Endothelial cell (in vitro differentiated cells): ENCODE measurements at regions not wholly inside any gene's neighbourhood (a gene's known extent, or its start where the extent isn't known, plus 50 kb on each side); places are given as distances from the start of the nearest gene placed in this dataset.

ENCODE experiments used
- DNase-seq: peaks from one replicate; pipeline ENCODE4 v3.0.0; 2021; ENCODE audit warnings: low spot score
- H3K27ac Mint-ChIP-seq: one replicate; pipeline ENCODE4 v1.8.0; 2021; ENCODE audit warnings: mixed read lengths, inconsistent platforms; ENCODE audit not compliant: unreplicated experiment
- H3K27me3 Mint-ChIP-seq: one replicate; pipeline ENCODE4 v1.8.0; 2021; ENCODE audit warnings: mild to moderate bottlenecking, moderate library complexity, mixed read lengths, inconsistent platforms; ENCODE audit not compliant: unreplicated experiment
- H3K36me3 Mint-ChIP-seq: one replicate; pipeline ENCODE4 v1.8.0; 2021; ENCODE audit warnings: mild to moderate bottlenecking, low read depth, mixed read lengths, inconsistent platforms; ENCODE audit not compliant: unreplicated experiment
- H3K4me1 Mint-ChIP-seq: one replicate; pipeline ENCODE4 v1.8.0; 2021; ENCODE audit warnings: mild to moderate bottlenecking, mixed read lengths, inconsistent platforms; ENCODE audit not compliant: unreplicated experiment
- H3K4me3 Mint-ChIP-seq: one replicate; pipeline ENCODE4 v1.8.0; 2021; ENCODE audit warnings: mild to moderate bottlenecking, mixed read lengths, inconsistent platforms; ENCODE audit not compliant: unreplicated experiment
- H3K9me3 Mint-ChIP-seq: one replicate; pipeline ENCODE4 v1.8.0; 2021; ENCODE audit warnings: mixed read lengths, inconsistent platforms; ENCODE audit not compliant: unreplicated experiment
- TF ChIP-seq, protein P1 (sequence below): fragments of 200-600 bp; sonication (generic); IDR thresholded peaks from one replicate; pipeline ENCODE4 v1.5.0; 2021; ENCODE audit warnings: antibody characterized with exemption; ENCODE audit not compliant: unreplicated experiment

DNA sequence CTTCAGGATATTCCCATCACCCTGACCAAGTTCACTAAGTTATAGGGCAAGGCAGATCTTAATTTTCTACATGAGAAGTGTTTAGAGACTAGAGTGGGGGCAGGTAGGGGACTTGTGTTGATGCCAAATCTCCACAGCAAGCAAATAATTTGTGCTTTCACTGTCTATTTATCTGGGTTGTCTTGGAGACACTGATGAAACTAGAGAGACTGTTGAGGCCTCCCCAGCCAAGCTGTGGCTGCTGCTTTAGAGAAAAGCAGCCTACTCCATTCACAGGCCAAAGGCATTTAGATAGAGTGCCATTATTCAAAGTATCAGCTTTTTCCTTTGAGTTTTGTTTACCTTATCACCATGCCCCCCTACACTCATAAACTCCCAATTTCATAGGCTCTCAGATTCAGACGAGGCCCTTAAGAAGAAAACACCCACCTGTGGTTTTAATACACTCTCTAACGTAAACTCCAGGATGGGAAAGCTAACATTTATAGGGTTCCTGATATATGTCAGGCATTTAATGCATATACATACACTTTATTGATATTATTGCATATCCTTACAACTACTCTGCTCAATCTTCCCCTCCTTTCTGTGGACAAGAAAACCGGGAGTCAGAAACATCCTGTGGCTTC, 130.4 kb upstream of the FOXB1 start:
- Mint-ChIP-seq H3K4me1 (no peaks in the 10 kb centered on the region), H3K36me3 (no peaks in the 10 kb centered on the region), H3K27me3 (no peaks in the 10 kb centered on the region), H3K27ac (no peak overlapping the region), H3K9me3 (no peaks in the 10 kb centered on the region), H3K4me3 (no peak overlapping the region)
- TF ChIP-seq, protein P1, sequence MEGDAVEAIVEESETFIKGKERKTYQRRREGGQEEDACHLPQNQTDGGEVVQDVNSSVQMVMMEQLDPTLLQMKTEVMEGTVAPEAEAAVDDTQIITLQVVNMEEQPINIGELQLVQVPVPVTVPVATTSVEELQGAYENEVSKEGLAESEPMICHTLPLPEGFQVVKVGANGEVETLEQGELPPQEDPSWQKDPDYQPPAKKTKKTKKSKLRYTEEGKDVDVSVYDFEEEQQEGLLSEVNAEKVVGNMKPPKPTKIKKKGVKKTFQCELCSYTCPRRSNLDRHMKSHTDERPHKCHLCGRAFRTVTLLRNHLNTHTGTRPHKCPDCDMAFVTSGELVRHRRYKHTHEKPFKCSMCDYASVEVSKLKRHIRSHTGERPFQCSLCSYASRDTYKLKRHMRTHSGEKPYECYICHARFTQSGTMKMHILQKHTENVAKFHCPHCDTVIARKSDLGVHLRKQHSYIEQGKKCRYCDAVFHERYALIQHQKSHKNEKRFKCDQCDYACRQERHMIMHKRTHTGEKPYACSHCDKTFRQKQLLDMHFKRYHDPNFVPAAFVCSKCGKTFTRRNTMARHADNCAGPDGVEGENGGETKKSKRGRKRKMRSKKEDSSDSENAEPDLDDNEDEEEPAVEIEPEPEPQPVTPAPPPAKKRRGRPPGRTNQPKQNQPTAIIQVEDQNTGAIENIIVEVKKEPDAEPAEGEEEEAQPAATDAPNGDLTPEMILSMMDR, result no peak
- no peak for DNase-seq

DNA sequence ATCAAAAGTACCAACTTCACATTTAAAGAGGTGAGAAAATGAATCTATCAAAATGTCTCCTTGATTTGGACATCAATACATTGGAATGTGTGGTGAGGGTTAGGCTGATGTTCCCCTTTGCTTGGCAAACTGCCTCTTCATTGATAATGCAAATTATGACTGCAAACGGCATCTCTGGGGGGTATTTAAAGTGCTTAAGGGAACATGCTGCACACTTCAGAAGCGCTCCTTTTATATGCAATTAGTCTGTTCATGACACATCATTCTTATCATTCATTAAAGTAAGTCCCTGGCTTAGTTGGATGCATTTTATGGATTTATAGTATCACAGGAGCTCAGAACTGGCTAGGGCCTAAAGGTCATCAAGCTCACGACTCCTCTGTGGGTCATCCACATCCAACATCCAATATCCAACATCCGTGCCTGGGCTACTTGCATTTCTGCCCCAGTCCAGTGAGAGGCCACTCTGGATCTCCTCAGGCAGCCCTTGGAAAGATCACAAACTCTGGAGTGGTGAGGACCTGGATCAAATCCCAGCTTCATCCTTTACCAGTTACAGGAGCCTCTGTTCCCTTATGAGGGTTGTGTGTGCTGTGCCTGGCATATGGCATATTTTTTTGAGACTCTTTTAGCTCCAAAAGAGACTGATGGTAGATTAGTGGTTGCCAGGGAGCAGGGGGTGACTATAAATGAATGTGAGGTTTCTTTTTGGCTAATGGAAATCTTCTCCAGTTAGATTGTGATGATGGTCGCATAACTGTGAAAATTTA, 136.8 kb upstream of the FOXB1 start:
- H3K27me3 Mint-ChIP-seq, result no peaks in the 10 kb centered on the region
- H3K9me3 Mint-ChIP-seq, result no peaks in the 10 kb centered on the region
- TF ChIP-seq, protein P1, result no peak
- H3K4me1 Mint-ChIP-seq, result no peaks in the 10 kb centered on the region
- DNase-seq, result no peak
- no peaks in the 10 kb centered on the region for H3K36me3 Mint-ChIP-seq
- no peak overlapping the region for H3K27ac Mint-ChIP-seq
- H3K4me3 Mint-ChIP-seq, result no peak overlapping the region

DNA sequence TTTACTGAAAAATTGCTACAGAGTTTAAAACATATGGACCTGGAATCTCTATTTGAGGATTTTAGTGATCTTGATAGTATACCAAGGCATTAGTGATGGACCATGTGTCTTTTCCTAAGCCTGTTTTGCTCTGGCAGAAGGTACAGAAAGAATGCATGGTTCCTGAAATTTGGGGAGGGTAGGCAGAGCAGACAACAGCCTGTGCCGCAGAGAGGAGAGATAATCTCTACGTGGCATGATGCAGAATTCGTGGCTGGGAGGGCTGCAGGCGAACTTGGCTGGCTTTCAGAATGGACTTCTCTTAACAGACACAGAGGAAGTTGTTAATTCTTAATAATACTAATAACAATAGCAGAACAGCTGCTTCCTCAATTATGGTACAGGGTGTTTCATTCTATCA, 137.5 kb upstream of the FOXB1 start:
- no peak overlapping the region for H3K4me3 Mint-ChIP-seq
- no peaks in the 10 kb centered on the region for H3K9me3 Mint-ChIP-seq
- TF ChIP-seq, protein P1, result no peak
- no peaks in the 10 kb centered on the region for H3K27me3 Mint-ChIP-seq
- no peaks in the 10 kb centered on the region for H3K36me3 Mint-ChIP-seq
- H3K27ac Mint-ChIP-seq, result no peak overlapping the region
- DNase-seq, result no peak
- no peaks in the 10 kb centered on the region for H3K4me1 Mint-ChIP-seq

DNA sequence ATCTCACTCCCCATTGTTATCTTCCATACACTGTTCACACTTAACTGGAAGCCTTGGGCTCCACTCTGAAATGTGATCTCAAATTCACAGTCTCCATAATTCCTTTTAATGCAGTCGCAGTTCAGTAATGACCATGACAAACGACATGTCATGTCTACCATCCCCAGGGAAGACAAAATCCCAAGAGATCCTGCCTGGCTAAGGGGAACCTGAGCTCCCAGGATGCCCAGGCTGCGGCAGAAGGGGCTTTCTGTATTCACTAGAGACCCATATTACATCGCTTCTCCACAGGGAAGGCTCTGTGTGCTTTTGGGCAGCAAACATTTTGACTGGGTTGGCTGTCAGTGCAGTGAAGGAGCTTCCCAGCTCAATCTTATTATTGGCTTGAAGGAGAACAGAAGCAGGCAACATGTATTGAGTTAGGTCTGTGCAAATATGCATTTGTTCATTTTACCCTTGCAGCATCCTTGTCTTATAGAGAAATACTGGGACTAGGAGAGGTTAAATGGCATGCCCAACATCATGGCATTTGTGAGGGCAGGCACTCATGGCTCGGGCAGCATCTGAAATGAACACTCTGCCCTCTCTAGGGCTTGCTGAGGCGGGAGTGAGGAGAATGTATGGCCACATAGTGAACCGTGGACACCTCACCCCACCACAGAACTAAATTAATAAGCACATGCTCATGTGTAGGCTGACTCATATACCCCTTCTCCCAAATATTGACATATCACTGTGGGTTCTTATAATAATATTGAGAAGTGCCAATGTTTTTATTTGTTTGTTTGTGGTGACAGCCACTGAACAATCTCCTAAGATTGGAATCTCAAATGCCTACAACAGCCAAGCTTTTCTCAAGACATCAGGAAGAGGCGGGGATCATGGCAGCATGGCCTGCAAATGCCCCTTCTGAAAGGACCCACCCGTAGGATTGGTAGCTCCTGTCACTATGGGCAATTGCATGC, 141.6 kb upstream of the FOXB1 start:
- no peak for DNase-seq
- no peaks in the 10 kb centered on the region for H3K27me3 Mint-ChIP-seq
- H3K9me3 Mint-ChIP-seq, result no peaks in the 10 kb centered on the region
- no peak overlapping the region for H3K27ac Mint-ChIP-seq
- TF ChIP-seq, protein P1, result no peak
- H3K4me3 Mint-ChIP-seq, result no peak overlapping the region
- H3K36me3 Mint-ChIP-seq, result no peaks in the 10 kb centered on the region
- no peaks in the 10 kb centered on the region for H3K4me1 Mint-ChIP-seq
